Neural cell (in vitro differentiated cells): ENCODE measurements at regions not wholly inside any gene's neighbourhood (a gene's known extent, or its start where the extent isn't known, plus 50 kb on each side); places are given as distances from the start of the nearest gene placed in this dataset.

Experiments
- H2AFZ ChIP-seq: fragments of 200-600, 300-800 bp; sonication (generic), shearing (Covaris generic); 2 replicates; pipeline ENCODE4 v1.6.0; 2014; ENCODE audit warnings: low read depth, mild to moderate bottlenecking, antibody characterized with exemption, low read length, moderate library complexity
- H3F3A ChIP-seq: fragments of 200-600 bp; shearing (Covaris generic); 2 replicates; pipeline ENCODE4 v1.6.1; 2016; ENCODE audit warnings: mild to moderate bottlenecking, moderate library complexity, mixed read lengths, antibody characterized with exemption, low read length; ENCODE audit not compliant: insufficient read depth, poor library complexity, severe bottlenecking
- H3K27ac ChIP-seq: fragments of 200-600, 300-800 bp; sonication (generic), shearing (Covaris generic); 2 replicates; pipeline ENCODE4 v1.5.1; 2014; ENCODE audit warnings: mild to moderate bottlenecking, low read length, moderate library complexity
- H3K27me3 ChIP-seq: fragments of 300-800, 200-600 bp; sonication (generic), shearing (Covaris generic); 2 replicates; pipeline ENCODE4 v1.6.0; 2014; ENCODE audit warnings: mild to moderate bottlenecking, low read depth, low read length, moderate library complexity; ENCODE audit not compliant: insufficient read depth
- H3K36me3 ChIP-seq: fragments of 300-800, 200-600 bp; sonication (generic), shearing (Covaris generic); 2 replicates; pipeline ENCODE4 v1.5.1; 2014; ENCODE audit warnings: mild to moderate bottlenecking, antibody characterized with exemption, low read length, moderate library complexity; ENCODE audit not compliant: insufficient read depth
- H3K4me2 ChIP-seq: fragments of 300-800, 200-600 bp; sonication (generic), shearing (Covaris generic); 2 replicates; pipeline ENCODE4 v1.6.0; 2014; ENCODE audit warnings: mild to moderate bottlenecking, low read length
- H3K4me3 ChIP-seq: fragments of 300-800, 200-600 bp; sonication (generic), shearing (Covaris generic); 2 replicates; pipeline ENCODE4 v1.5.1; 2014; ENCODE audit warnings: mild to moderate bottlenecking, low read length, moderate library complexity
- H3K79me2 ChIP-seq: fragments of 200-600 bp; shearing (Covaris generic); replicated peaks from 2 replicates; pipeline ENCODE4 v1.6.0; 2014; ENCODE audit warnings: mild to moderate bottlenecking, low read length, moderate library complexity; ENCODE audit not compliant: insufficient read depth
- H3K9ac ChIP-seq: fragments of 300-800, 200-600 bp; sonication (generic), shearing (Covaris generic); 2 replicates; pipeline ENCODE4 v1.6.1; 2016; ENCODE audit warnings: mild to moderate bottlenecking, low read length, mixed read lengths
- H3K9me2 ChIP-seq: fragments of 200-600 bp; shearing (Covaris generic); 2 replicates; pipeline ENCODE4 v1.6.1; 2016; ENCODE audit warnings: mild to moderate bottlenecking, low read length, mixed read lengths; ENCODE audit not compliant: insufficient read depth
- H3K9me3 ChIP-seq: fragments of 200-600, 300-800 bp; sonication (generic), shearing (Covaris generic); 2 replicates; pipeline ENCODE4 v1.6.1; 2016; ENCODE audit warnings: mild to moderate bottlenecking, mixed run types, low read length, moderate library complexity, mixed read lengths
- H4K20me1 ChIP-seq: fragments of 200-600 bp; shearing (Covaris generic); 2 replicates; pipeline ENCODE4 v1.6.1; 2016; ENCODE audit warnings: mild to moderate bottlenecking, mixed run types; ENCODE audit not compliant: insufficient read depth
- CTCF ChIP-seq: fragments of 450-650 bp; IDR thresholded peaks from 2 replicates; pipeline ENCODE4 v1.5.1; 2014; ENCODE audit warnings: antibody characterized with exemption, mild to moderate bottlenecking, moderate library complexity; ENCODE audit not compliant: poor library complexity, severe bottlenecking
- EP300 ChIP-seq: fragments of 450-650 bp; conservative IDR thresholded peaks from 2 replicates; pipeline ENCODE4 v1.6.1; 2014; ENCODE audit warnings: antibody characterized with exemption, mild to moderate bottlenecking, moderate library complexity; ENCODE audit not compliant: poor library complexity, severe bottlenecking
- EZH2 ChIP-seq: fragments of 200-600, 300-800 bp; shearing (Covaris generic), sonication (generic); IDR thresholded peaks from 2 replicates; pipeline ENCODE4 v1.6.1; 2014; ENCODE audit warnings: antibody characterized with exemption, low read length, borderline replicate concordance, mild to moderate bottlenecking; ENCODE audit not compliant: insufficient read depth, poor library complexity, severe bottlenecking
- MXI1 ChIP-seq: fragments of 450-650 bp; conservative IDR thresholded peaks from 2 replicates; pipeline ENCODE4 v1.6.1; 2014; ENCODE audit warnings: antibody characterized with exemption, mild to moderate bottlenecking; ENCODE audit not compliant: poor library complexity, severe bottlenecking
- POLR2AphosphoS5 ChIP-seq: IDR thresholded peaks from 2 replicates; pipeline ENCODE4 v1.6.1; 2012
- RAD21 ChIP-seq: fragments of 450-650 bp; conservative IDR thresholded peaks from 2 replicates; pipeline ENCODE4 v1.6.1; 2014; ENCODE audit warnings: antibody characterized with exemption, mild to moderate bottlenecking, moderate library complexity
- REST ChIP-seq: IDR thresholded peaks from 2 replicates; pipeline ENCODE4 v1.6.1; 2012; ENCODE audit warnings: borderline replicate concordance
- SMC3 ChIP-seq: fragments of 450-650 bp; conservative IDR thresholded peaks from 2 replicates; pipeline ENCODE4 v1.6.1; 2014; ENCODE audit warnings: antibody characterized with exemption, mild to moderate bottlenecking, moderate library complexity; ENCODE audit not compliant: poor library complexity
- TAF1 ChIP-seq: IDR thresholded peaks from 2 replicates; pipeline ENCODE4 v1.6.1; 2012; ENCODE audit warnings: low read depth

GRCh38 chr13:91214031-91214430 lies 133.5 kb upstream of the MIR17HG start:
- Histone ChIP-seq H3F3A (no peaks in the 10 kb centered on the region), H3K9me3 (no peaks in the 10 kb centered on the region), H4K20me1 (no peaks in the 10 kb centered on the region), H3K9me2 (no peaks in the 10 kb centered on the region), H3K4me3 (no peak overlapping the region), H2AFZ (no peak overlapping the region), H3K27ac (no peak overlapping the region), H3K79me2 (no peaks in the 10 kb centered on the region), H3K4me2 (no peak overlapping the region), H3K36me3 (no peaks in the 10 kb centered on the region), H3K27me3 (no peaks in the 10 kb centered on the region), H3K9ac (no peak overlapping the region)
- no peak for TF ChIP-seq TAF1
- TF ChIP-seq EZH2 = no peak
- TF ChIP-seq CTCF = no peak
- TF ChIP-seq REST = no peak
- no peak for TF ChIP-seq SMC3
- no peak for TF ChIP-seq MXI1
- no peak for TF ChIP-seq RAD21
- no peak for TF ChIP-seq EP300
- TF ChIP-seq POLR2AphosphoS5 = no peak

GRCh38 chr13:91216928-91217700 lies 130.4 kb upstream of the MIR17HG start:
- Histone ChIP-seq H4K20me1 (no peaks in the 10 kb centered on the region), H3F3A (no peaks in the 10 kb centered on the region), H3K27me3 (no peaks in the 10 kb centered on the region), H3K79me2 (no peaks in the 10 kb centered on the region), H3K4me2 (no peak overlapping the region), H3K9me2 (no peaks in the 10 kb centered on the region), H3K9ac (no peak overlapping the region), H3K27ac (no peak overlapping the region), H3K36me3 (no peaks in the 10 kb centered on the region), H3K4me3 (no peak overlapping the region), H2AFZ (no peak overlapping the region), H3K9me3 (no peaks in the 10 kb centered on the region)
- TF ChIP-seq SMC3 (no peak), EP300 (no peak), CTCF (no peak), MXI1 (no peak)
